Thoracic aorta (tissue), 2 donors: ENCODE measurements at regions not wholly inside any gene's neighbourhood (a gene's known extent, or its start where the extent isn't known, plus 50 kb on each side); places are given as distances from the start of the nearest gene placed in this dataset.

Experiments
- ATAC-seq: fragments of 150-250 bp; one replicate; pipeline ENCODE4 v1.8.0; 2017; ENCODE audit warnings: low read depth; ENCODE audit not compliant: insufficient number of reproducible peaks, low FRiP score
- DNase-seq: peaks from one replicate; pipeline ENCODE4 v3.0.0-alpha.2; 2020; ENCODE audit warnings: low spot score
- H3K27ac ChIP-seq, 2 donors: fragments of 200-600 bp; sonication (generic); 1 replicate in 1 of 2; 2 replicates in 1 of 2; pipeline ENCODE4 v1.5.1; 2016; ENCODE audit warnings: mild to moderate bottlenecking in 2 of 2, moderate library complexity in 2 of 2
- H3K27me3 ChIP-seq: fragments of 200-600 bp; sonication (generic); replicated peaks from 2 replicates; pipeline ENCODE4 v1.6.0; 2016; ENCODE audit warnings: mild to moderate bottlenecking; ENCODE audit not compliant: insufficient read depth
- H3K36me3 ChIP-seq: fragments of 200-600 bp; sonication (generic); one replicate; pipeline ENCODE4 v1.5.1; 2016
- H3K4me1 ChIP-seq, 2 donors: fragments of 200-600 bp; sonication (generic); 1 replicate in 1 of 2; 2 replicates in 1 of 2; pipeline versions ENCODE4 v1.5.1 to v1.6.0; 2016; ENCODE audit warnings: low read depth in 2 of 2, mild to moderate bottlenecking in 1 of 2; ENCODE audit not compliant: control insufficient read depth in 1 of 2
- H3K4me3 ChIP-seq: fragments of 200-600 bp; sonication (generic); 2 replicates; pipeline ENCODE4 v1.5.1; 2016; ENCODE audit warnings: mild to moderate bottlenecking
- H3K9me3 ChIP-seq: fragments of 200-600 bp; sonication (generic); 2 replicates; pipeline ENCODE4 v1.5.1; 2016
- CTCF ChIP-seq: fragments of 200-600 bp; sonication (generic); IDR thresholded peaks from one replicate; pipeline ENCODE4 v1.5.1; 2019; ENCODE audit warnings: antibody characterized with exemption

- Histone ChIP-seq H3K36me3 (no peaks in the 10 kb centered on the region), H3K27me3 (no peaks in the 10 kb centered on the region), H3K4me3 (no peak overlapping the region), H3K27ac (no peak overlapping the region), H3K9me3 (no peaks in the 10 kb centered on the region), H3K4me1 (no peaks in the 10 kb centered on the region)
- TF ChIP-seq CTCF = no peak
- DNase-seq (no peak), ATAC-seq (no peak)
These were observed 440.6 kb downstream of the GBE1 start for GRCh38 chr3:81320862-81321261.

- H3K4me3 ChIP-seq = no peak overlapping the region
- ATAC-seq = no peak
- H3K36me3 ChIP-seq = no peaks in the 10 kb centered on the region
- H3K9me3 ChIP-seq = no peaks in the 10 kb centered on the region
- H3K27me3 ChIP-seq = no peaks in the 10 kb centered on the region
- H3K4me1 ChIP-seq = no peaks in the 10 kb centered on the region
- H3K27ac ChIP-seq = no peak overlapping the region
- DNase-seq = no peak
- no peak for TF ChIP-seq CTCF
These were observed 446.4 kb downstream of the GBE1 start for GRCh38 chr3:81315030-81315429.

GRCh38 chr3:81311321-81311720, 450.1 kb downstream of the GBE1 start:
- H3K36me3 ChIP-seq = no peaks in the 10 kb centered on the region
- no peaks in the 10 kb centered on the region for H3K4me1 ChIP-seq
- no peaks in the 10 kb centered on the region for H3K27me3 ChIP-seq
- TF ChIP-seq CTCF = no peak
- H3K9me3 ChIP-seq = no peaks in the 10 kb centered on the region
- no peak overlapping the region for H3K27ac ChIP-seq
- ATAC-seq = no peak
- no peak overlapping the region for H3K4me3 ChIP-seq
- no peak for DNase-seq

- TF ChIP-seq CTCF = no peak
- H3K4me3 ChIP-seq = no peak overlapping the region
- H3K9me3 ChIP-seq = no peaks in the 10 kb centered on the region
- DNase-seq (no peak), ATAC-seq (no peak)
- H3K27ac ChIP-seq = no peak overlapping the region
- no peaks in the 10 kb centered on the region for H3K36me3 ChIP-seq
- H3K4me1 ChIP-seq = no peaks in the 10 kb centered on the region
- no peaks in the 10 kb centered on the region for H3K27me3 ChIP-seq
These were observed 453.1 kb downstream of the GBE1 start for GRCh38 chr3:81308306-81308705.

GRCh38 chr3:81307221-81307620, 454.2 kb downstream of the GBE1 start:
- ATAC-seq = no peak
- TF ChIP-seq CTCF = no peak

More at GRCh38 chr3:81307221-81307620, 454.2 kb downstream of the GBE1 start:
- H3K27ac ChIP-seq = no peak overlapping the region
- no peaks in the 10 kb centered on the region for H3K4me1 ChIP-seq
- H3K9me3 ChIP-seq = no peaks in the 10 kb centered on the region
- H3K27me3 ChIP-seq = no peaks in the 10 kb centered on the region
- DNase-seq = no peak
- H3K4me3 ChIP-seq = no peak overlapping the region
- H3K36me3 ChIP-seq = no peaks in the 10 kb centered on the region
